GM13976 (cell line): ENCODE measurements at regions not wholly inside any gene's neighbourhood (a gene's known extent, or its start where the extent isn't known, plus 50 kb on each side); places are given as distances from the start of the nearest gene placed in this dataset.

Experiments used
- DNase-seq: peaks from one replicate; pipeline ENCODE4 v3.0.0; 2012; ENCODE audit warnings: low spot score
- in situ Hi-C: fragments of 300-500 bp; cut with MboI; formaldehyde crosslinking; loops from one replicate; pipeline ENCODE4 v1.12.0; 2022; ENCODE audit warnings: low sequenced_read_pairs, mixed read lengths, inconsistent platforms; ENCODE audit not compliant: unreplicated experiment
- TF ChIP-seq, protein P1 (sequence below): IDR thresholded peaks from 2 replicates; pipeline ENCODE4 v1.5.1; 2012; ENCODE audit warnings: borderline replicate concordance, mild to moderate bottlenecking; ENCODE audit not compliant: insufficient read depth; ENCODE audit errors: extremely low read depth, missing control alignments, control extremely low read depth

DNA sequence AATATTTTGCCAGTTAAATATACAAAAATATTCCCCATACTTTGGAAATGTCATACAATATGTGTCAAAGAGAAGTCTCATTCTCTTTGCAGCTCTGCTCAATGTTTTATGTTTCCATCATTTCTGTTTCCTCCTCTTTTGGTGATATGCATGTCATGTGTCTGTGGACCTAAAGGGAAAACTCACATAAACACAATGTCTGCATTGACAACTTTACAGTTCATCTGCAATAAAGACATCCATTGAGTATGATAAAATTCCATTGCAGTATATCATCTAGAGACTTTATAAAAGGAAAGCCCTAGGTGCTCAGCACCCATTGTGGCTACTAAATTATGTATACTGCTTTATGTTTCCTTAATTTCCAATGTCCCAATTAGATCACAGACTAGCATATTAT lies 461.3 kb upstream of the FAT3 start:
- DNase-seq: no peak
- TF ChIP-seq, protein P1, sequence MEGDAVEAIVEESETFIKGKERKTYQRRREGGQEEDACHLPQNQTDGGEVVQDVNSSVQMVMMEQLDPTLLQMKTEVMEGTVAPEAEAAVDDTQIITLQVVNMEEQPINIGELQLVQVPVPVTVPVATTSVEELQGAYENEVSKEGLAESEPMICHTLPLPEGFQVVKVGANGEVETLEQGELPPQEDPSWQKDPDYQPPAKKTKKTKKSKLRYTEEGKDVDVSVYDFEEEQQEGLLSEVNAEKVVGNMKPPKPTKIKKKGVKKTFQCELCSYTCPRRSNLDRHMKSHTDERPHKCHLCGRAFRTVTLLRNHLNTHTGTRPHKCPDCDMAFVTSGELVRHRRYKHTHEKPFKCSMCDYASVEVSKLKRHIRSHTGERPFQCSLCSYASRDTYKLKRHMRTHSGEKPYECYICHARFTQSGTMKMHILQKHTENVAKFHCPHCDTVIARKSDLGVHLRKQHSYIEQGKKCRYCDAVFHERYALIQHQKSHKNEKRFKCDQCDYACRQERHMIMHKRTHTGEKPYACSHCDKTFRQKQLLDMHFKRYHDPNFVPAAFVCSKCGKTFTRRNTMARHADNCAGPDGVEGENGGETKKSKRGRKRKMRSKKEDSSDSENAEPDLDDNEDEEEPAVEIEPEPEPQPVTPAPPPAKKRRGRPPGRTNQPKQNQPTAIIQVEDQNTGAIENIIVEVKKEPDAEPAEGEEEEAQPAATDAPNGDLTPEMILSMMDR: no peak
- in situ Hi-C loops: no loop called here

DNA sequence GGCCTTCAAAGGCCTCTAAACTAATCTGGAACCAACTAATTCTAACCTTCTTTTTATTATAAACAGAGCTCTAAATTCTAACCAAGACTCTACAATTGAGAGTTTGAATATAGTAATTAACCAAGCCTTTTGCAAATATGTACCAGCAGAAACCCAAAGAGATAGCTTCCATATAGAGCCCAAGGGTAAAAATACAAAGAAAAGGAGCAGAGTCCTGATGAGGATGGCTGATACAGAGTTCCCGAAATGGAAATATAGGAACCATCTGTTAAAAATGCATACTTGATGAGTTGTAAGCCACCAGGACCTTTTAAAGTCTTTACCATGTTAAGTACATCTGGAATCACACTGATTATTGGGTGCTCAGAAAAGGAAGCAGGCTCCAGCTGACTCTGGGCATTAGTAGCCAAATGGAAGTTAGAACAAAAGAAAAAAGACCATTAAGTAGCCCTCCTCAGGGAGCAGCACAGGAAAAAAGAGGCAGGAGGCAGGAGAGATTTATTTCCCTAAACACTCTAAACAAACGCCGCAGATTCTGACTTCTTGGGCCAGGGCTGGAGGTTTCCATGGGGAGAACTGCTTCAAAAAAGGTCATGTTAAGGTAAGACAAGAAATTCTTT lies 463.1 kb upstream of the FAT3 start:
- no peak for DNase-seq
- in situ Hi-C loops: no loop called here
- TF ChIP-seq, protein P1: no peak

DNA sequence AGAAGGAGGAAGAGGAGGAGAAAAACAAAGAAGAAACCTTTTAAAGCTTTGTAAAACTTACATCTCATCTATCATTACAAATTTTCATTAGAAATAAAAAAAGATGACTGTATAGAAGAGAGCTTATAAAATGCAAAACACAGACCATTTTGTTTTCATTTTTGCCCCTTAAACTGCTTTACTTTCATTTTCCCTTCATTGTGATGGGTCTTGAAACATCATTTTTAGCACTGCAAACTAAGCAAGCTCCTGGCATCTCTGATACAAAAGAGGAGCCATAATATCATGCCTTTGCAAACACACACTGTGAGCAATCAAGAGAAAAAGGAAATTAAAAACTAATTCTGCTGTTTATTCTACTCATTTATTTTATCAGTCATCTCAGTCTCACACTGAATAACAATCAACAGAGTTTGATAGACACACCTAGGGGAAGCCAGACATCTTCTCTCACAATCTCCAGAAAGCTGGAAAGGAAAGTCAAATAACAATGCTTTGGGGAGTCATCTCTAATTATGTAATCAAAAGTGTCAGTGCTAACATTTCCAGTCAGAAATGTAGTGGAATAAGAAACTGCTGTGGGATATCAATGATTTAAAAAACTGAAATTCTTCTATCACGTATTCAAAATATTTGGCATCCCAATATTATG lies 467.7 kb upstream of the FAT3 start:
- in situ Hi-C loops: no loop called here
- TF ChIP-seq, protein P1: no peak

DNA sequence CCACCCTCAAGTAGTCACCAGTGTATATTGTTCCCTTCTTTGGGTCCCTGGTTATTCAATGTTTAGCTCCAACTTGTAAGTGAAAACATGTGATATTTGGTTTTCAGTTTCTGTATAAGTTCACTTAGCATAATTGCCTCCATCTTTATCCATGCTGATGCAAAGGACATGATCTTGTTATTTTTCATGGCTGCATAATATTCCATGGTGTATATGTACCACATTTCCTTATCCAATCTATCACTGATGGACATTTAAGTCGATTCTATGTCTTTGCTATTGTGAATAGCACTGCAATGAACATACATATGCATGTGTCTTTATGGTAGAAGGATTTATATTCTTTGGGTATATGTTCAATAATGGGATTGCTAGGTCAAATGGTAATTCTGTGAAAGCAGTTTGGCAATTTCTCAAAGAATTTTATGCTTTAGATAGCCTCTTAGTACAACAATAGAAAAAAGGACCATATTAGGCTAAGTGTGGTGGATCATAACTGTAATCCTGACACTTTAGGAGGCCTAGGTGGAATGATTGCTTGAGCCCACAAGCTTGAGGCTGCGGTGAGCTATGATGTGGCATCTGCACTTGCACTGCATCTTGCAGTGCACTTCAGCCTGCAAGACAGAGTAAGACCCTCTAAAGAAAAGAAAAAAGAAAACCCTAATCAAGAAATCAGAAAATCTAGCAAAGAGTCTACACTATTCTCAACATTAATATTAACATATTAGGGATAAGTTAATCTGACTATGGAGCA lies 468.5 kb upstream of the FAT3 start:
- in situ Hi-C loops: no loop called here
- DNase-seq: no peak

More for the DNA sequence above, 467.7 kb upstream of the FAT3 start:
- no peak for DNase-seq

DNA sequence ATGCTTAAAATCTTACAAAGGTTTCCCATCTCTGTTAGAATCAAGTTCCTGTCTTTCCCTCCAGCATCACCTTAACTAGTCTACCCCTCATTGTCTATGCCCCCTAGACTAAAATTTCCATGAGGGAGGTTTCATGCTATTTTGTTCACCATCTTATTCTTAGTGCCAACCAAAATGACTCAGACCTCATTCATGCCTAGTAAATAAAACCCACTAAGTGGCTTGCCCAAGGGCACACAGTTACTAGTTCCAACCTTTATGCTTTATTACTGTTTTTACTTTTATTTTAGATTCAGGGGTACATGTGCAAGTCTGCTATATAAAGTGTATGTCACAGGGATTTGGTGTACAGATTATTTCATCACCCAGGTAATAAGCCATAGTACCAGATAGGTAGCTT lies 469.1 kb upstream of the FAT3 start:
- TF ChIP-seq, protein P1: no peak
- no peak for DNase-seq
- in situ Hi-C loops: no loop called here

More for the DNA sequence above, 468.5 kb upstream of the FAT3 start:
- TF ChIP-seq, protein P1: no peak

DNA sequence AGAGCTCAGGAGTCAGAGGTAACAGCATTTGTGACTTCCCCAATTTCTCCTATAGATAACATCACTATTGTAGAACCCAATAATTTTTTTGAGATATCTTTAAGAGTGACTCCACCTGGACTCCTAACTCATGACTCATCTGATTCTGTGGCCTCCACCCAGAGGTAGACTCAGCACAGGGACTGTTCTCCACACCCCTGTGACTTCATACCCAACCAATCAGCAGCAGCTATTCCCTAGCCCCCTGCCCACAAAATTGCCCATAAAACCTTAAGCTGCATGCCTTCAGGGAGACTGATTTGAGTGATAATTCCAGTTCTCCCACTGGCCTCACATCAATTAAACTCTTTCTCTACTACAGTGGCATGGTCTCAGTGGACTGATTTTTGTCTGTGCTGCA lies 475.4 kb upstream of the FAT3 start:
- in situ Hi-C loops: no loop called here
- DNase-seq: no peak
- TF ChIP-seq, protein P1: no peak
